Breast epithelium (tissue), 4 donors: ENCODE measurements at regions not wholly inside any gene's neighbourhood (a gene's known extent, or its start where the extent isn't known, plus 50 kb on each side); places are given as distances from the start of the nearest gene placed in this dataset.
"Not testable (repeated sequence)": the region's sequence is repeated elsewhere in the genome, so short reads cannot be mapped to it uniquely, and the experiment has no call there.

ENCODE experiments used
- DNase-seq, 2 donors: peaks; one replicate each; pipeline ENCODE4 v3.0.0-alpha.2; 2019; ENCODE audit warnings: low spot score in 2 of 2
- H3K27ac ChIP-seq, 2 donors: fragments of 200-600 bp; sonication (generic) in 1 of 2; one replicate each; pipeline ENCODE4 v1.5.1; 2016 to 2019; ENCODE audit warnings: mild to moderate bottlenecking in 1 of 2
- H3K27me3 ChIP-seq, 2 donors: fragments of 200-600 bp; sonication (generic) in 1 of 2; one replicate each; pipeline versions ENCODE4 v1.5.1 to v1.6.0; 2017 to 2019; ENCODE audit warnings: control low read depth in 1 of 2, mild to moderate bottlenecking in 1 of 2
- H3K36me3 ChIP-seq: fragments of 200-600 bp; one replicate; pipeline ENCODE4 v1.5.1; 2019
- H3K4me1 ChIP-seq, 2 donors: fragments of 200-600 bp; sonication (generic); one replicate each; pipeline ENCODE4 v1.5.1; 2016 to 2019; ENCODE audit warnings: control low read depth in 1 of 2
- H3K4me3 ChIP-seq, 3 donors: fragments of 200-600 bp; sonication (generic); 1 replicate in 2 of 3; 2 replicates in 1 of 3; pipeline ENCODE4 v1.5.1; 2016 to 2019; ENCODE audit warnings: mild to moderate bottlenecking in 3 of 3, moderate library complexity in 2 of 3
- H3K9me3 ChIP-seq, 2 donors: fragments of 200-600 bp; sonication (generic) in 1 of 2; one replicate each; pipeline ENCODE4 v1.5.1; 2016 to 2019; ENCODE audit warnings: control low read depth in 1 of 2
- CTCF ChIP-seq, 3 donors: fragments of 450-650 bp; IDR thresholded peaks; one replicate each; pipeline ENCODE4 v1.5.1; 2016 to 2017; ENCODE audit warnings: antibody characterized with exemption in 3 of 3, mild to moderate bottlenecking in 3 of 3, moderate library complexity in 3 of 3
- POLR2A ChIP-seq: fragments of 450-650 bp; IDR thresholded peaks from one replicate; pipeline ENCODE4 v1.6.1; 2016; ENCODE audit warnings: antibody characterized with exemption, mild to moderate bottlenecking, moderate library complexity
- POLR2AphosphoS5 ChIP-seq, 3 donors: sonication (generic); formaldehyde crosslinking; IDR thresholded peaks; one replicate each; pipeline ENCODE4 v1.6.1; 2017; ENCODE audit warnings: antibody characterized with exemption in 3 of 3
- intact Hi-C: fragments of 100-400 bp; cut with DNase I; formaldehyde crosslinking; loops from one replicate; pipeline ENCODE4 v1.15.1; 2023; ENCODE audit warnings: low total_unique reads

- no peak for DNase-seq
Measured at GRCh38 chr6:65979120-65979519, 272.1 kb upstream of the EYS start.

DNA sequence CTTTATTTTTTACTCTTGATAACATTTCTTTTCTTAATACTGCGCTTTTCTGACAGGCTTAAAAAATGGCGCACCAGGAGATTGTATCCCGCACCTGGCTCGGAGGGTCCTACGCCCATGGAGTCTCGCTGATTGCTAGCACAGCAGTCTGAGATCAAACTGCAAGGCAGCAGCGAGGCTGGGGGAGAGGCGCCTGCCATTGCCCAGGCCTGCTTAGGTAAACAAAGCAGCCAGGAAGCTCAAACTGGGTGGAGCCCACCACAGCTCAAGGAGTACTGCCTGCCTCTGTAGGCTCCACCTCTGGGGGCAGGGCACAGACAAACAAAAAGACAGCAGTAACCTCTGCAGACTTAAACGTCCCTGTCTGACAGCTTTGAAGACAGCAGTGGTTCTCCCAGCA is 264.2 kb upstream of the EYS start:
- intact Hi-C loops, H3K36me3 ChIP-seq, H3K4me1 ChIP-seq, H3K4me3 ChIP-seq, H3K27ac ChIP-seq, DNase-seq, H3K27me3 ChIP-seq, H3K9me3 ChIP-seq: not testable (repeated sequence)

More at GRCh38 chr6:65979120-65979519, 272.1 kb upstream of the EYS start:
- H3K27me3 ChIP-seq: no peaks in the 10 kb centered on the region
- no peaks in the 10 kb centered on the region for H3K36me3 ChIP-seq
- no peak overlapping the region for H3K4me3 ChIP-seq
- no peak for TF ChIP-seq CTCF (IDR thresholded peaks at IDR 0.05)
- TF ChIP-seq POLR2AphosphoS5 (IDR thresholded peaks at IDR 0.05): no peak
- no peak for TF ChIP-seq POLR2A
- H3K9me3 ChIP-seq: peaks cover 0 to 4% of the 10 kb centered on the region in 2 donors
- intact Hi-C loops: no loop called here
- H3K4me1 ChIP-seq: no peaks in the 10 kb centered on the region
- no peak overlapping the region for H3K27ac ChIP-seq

DNA sequence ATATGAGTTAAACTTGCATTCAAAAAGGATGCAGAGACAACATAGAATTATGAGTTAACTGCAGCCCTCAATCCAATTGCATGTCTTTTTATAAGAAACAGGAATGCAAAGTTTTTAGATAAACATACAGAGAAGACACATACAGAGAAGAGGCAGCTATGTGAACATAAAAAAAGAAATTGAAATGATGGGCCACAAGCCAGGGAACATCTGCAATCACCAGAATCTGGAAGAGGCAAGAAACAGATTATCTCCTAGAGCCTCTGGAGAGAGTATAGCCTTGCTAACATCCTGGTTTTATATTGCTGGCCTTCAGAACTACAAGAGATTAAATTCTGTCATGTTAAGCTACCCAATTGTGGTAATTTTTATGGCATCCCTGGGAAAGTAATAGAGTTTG is 257.2 kb upstream of the EYS start:
- no peaks in the 10 kb centered on the region for H3K4me1 ChIP-seq
- no peaks in the 10 kb centered on the region for H3K36me3 ChIP-seq
- H3K9me3 ChIP-seq: no peaks in the 10 kb centered on the region
- DNase-seq: no peak
- intact Hi-C loops: no loop called here
- no peak overlapping the region for H3K4me3 ChIP-seq
- H3K27ac ChIP-seq: no peak overlapping the region
- no peak for TF ChIP-seq POLR2AphosphoS5 (IDR thresholded peaks at IDR 0.05)
- TF ChIP-seq CTCF (IDR thresholded peaks at IDR 0.05): no peak
- no peak for TF ChIP-seq POLR2A
- H3K27me3 ChIP-seq: no peaks in the 10 kb centered on the region

DNA sequence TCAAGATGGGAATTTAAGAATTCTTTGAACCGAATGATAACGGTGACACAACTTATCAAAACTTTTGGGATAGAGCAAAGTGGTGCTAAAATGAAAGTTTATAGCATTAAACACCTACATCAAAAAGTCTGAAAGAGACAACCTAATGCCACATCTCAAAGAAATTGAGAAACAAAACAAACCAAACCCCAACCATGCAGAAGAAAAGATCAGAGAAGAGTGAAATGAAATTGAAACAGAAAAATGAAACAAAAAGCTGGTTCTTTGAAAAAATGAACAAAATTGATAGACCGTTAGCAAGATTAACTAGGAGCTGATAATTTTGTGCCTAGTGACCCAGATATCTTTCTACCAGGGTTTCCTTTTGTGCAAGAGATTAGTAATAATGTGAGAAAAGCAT is 248.0 kb upstream of the EYS start:
- TF ChIP-seq CTCF (IDR thresholded peaks at IDR 0.05) (no peak), POLR2AphosphoS5 (IDR thresholded peaks at IDR 0.05) (no peak), POLR2A (no peak)
- Histone ChIP-seq H3K4me3 (no peak overlapping the region), H3K36me3 (no peaks in the 10 kb centered on the region), H3K9me3 (no peaks in the 10 kb centered on the region), H3K27ac (no peak overlapping the region), H3K27me3 (no peaks in the 10 kb centered on the region), H3K4me1 (no peaks in the 10 kb centered on the region)
- no peak for DNase-seq
- intact Hi-C loops: no loop called here

- no peak overlapping the region for H3K4me3 ChIP-seq
- H3K4me1 ChIP-seq: no peaks in the 10 kb centered on the region
- H3K36me3 ChIP-seq: no peaks in the 10 kb centered on the region
- DNase-seq: no peak
- no peaks in the 10 kb centered on the region for H3K27me3 ChIP-seq
- no peak overlapping the region for H3K27ac ChIP-seq
- TF ChIP-seq POLR2AphosphoS5 (IDR thresholded peaks at IDR 0.05) (no peak), CTCF (IDR thresholded peaks at IDR 0.05) (no peak)
- intact Hi-C loops: no loop called here
- no peaks in the 10 kb centered on the region for H3K9me3 ChIP-seq
Measured at GRCh38 chr6:65948062-65948461, 241.0 kb upstream of the EYS start.

DNA sequence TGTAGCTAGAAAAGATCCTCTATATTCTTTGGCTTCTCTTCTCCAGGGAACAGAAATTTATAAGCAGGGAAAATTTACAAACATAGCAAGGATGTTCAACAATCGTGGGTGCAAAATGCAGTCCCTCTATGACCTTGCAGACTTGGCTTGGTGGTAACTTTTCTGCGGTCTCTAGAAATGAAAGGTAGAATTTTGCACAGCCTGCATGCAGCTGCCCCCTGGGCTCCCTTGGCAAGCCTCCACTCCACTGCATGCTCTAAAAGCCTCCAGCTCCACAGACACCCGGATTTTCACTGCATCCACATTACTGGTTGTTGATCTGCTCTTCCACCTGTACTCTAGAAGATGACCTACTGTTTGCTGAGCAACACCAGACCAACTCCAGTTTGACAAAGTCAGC is 236.5 kb upstream of the EYS start:
- TF ChIP-seq CTCF (IDR thresholded peaks at IDR 0.05) (no peak), POLR2AphosphoS5 (IDR thresholded peaks at IDR 0.05) (no peak), POLR2A (no peak)
- no peak for DNase-seq
- no peak overlapping the region for H3K27ac ChIP-seq
- H3K4me1 ChIP-seq: no peaks in the 10 kb centered on the region
- no peaks in the 10 kb centered on the region for H3K9me3 ChIP-seq
- no peaks in the 10 kb centered on the region for H3K36me3 ChIP-seq
- intact Hi-C loops: no loop called here
- no peaks in the 10 kb centered on the region for H3K27me3 ChIP-seq
- H3K4me3 ChIP-seq: no peak overlapping the region
